SU-DHL-6 (cell line): ENCODE measurements at regions not wholly inside any gene's neighbourhood (a gene's known extent, or its start where the extent isn't known, plus 50 kb on each side); places are given as distances from the start of the nearest gene placed in this dataset.

Experiments used
- CTCF ChIP-seq: fragments of 200-600 bp; sonication (generic); IDR thresholded peaks from one replicate; pipeline ENCODE4 v1.5.1; 2017; ENCODE audit warnings: antibody characterized with exemption, mild to moderate bottlenecking, low read length, moderate library complexity; ENCODE audit not compliant: insufficient read depth, poor library complexity, severe bottlenecking
- EZH2phosphoT487 ChIP-seq: fragments of 200-600 bp; sonication (generic), shearing (Covaris generic); conservative IDR thresholded peaks from 2 replicates; pipeline ENCODE4 v1.6.1; 2018; ENCODE audit warnings: mild to moderate bottlenecking, antibody characterized with exemption, low read length, moderate library complexity, mixed read lengths

DNA sequence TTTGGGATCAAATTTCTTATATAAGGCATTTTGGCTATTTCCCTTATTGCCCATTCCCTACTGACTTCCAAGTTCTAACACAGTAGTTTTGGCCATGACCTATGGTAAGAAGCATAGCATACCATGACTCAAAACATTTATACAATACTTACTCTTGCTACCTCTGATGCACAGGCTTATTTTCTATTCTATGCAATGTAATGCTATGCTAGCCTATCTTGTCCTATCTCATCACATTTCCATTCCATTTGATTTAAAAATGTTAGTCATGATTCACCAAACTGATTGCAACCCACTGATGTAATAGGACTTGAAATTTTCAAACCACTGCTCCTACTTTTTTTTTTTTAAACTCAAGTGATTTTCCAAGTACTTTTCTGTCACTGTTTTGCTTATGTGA is 658.5 kb downstream of the TYW1 start:
- TF ChIP-seq CTCF (no peak), EZH2phosphoT487 (no peak)
